Keratinocyte (primary cell): ENCODE measurements at regions not wholly inside any gene's neighbourhood (a gene's known extent, or its start where the extent isn't known, plus 50 kb on each side); places are given as distances from the start of the nearest gene placed in this dataset.

Experiments used
- DNase-seq: peaks from one replicate; pipeline ENCODE4 v3.0.0-alpha.2; 2011; ENCODE audit warnings: low read depth, missing footprints, low spot score
- FAIRE-seq: peaks from 2 replicates; lab custom pipeline; 2011; peaks lifted over from hg19 to GRCh38; lab: Jason Lieb, UNC
- H2AFZ ChIP-seq: 2 replicates; pipeline ENCODE4 v1.6.0; 2012; ENCODE audit warnings: low read length, control low read depth, inconsistent platforms; ENCODE audit not compliant: control insufficient read depth
- H3K27ac ChIP-seq: 2 replicates; pipeline ENCODE4 v1.5.1; 2011; ENCODE audit warnings: low read length; ENCODE audit not compliant: control insufficient read depth, insufficient read depth
- H3K27me3 ChIP-seq: 3 replicates; pipeline ENCODE4 v1.6.0; 2011; ENCODE audit warnings: low read length; ENCODE audit not compliant: control insufficient read depth, insufficient read depth; ENCODE audit errors: extremely low read depth
- H3K36me3 ChIP-seq, 2 experiments: 2 replicates in 1 of 2; 3 replicates in 1 of 2; pipeline ENCODE4 v1.5.1; 2011; ENCODE audit warnings: low read length in 2 of 2, mild to moderate bottlenecking in 1 of 2; ENCODE audit not compliant: control insufficient read depth in 2 of 2, insufficient read depth in 2 of 2; ENCODE audit errors: extremely low read depth in 1 of 2
- H3K4me1 ChIP-seq: 3 replicates; pipeline ENCODE4 v1.5.1; 2011; ENCODE audit warnings: low read length; ENCODE audit not compliant: control insufficient read depth, insufficient read depth; ENCODE audit errors: extremely low read depth
- H3K4me2 ChIP-seq: 3 replicates; pipeline ENCODE4 v1.6.0; 2011; ENCODE audit warnings: low read depth, low read length; ENCODE audit not compliant: control insufficient read depth, insufficient read depth; ENCODE audit errors: extremely low read depth
- H3K4me3 ChIP-seq, 3 experiments: fragments of 200-600 bp in 1 of 3; sonication (generic) in 1 of 3; 2 replicates in 2 of 3; 3 replicates in 1 of 3; pipeline ENCODE4 v1.5.1; 2011 to 2016; ENCODE audit warnings: low read length in 3 of 3, mild to moderate bottlenecking in 3 of 3, control low read depth in 2 of 3, inconsistent platforms in 1 of 3, low read depth in 1 of 3, mixed read lengths in 1 of 3, mixed run types in 1 of 3, moderate library complexity in 1 of 3; ENCODE audit not compliant: control insufficient read depth in 2 of 3, insufficient read depth in 2 of 3; ENCODE audit errors: extremely low read depth in 1 of 3
- H3K79me2 ChIP-seq: 2 replicates; pipeline ENCODE4 v1.6.0; 2012; ENCODE audit warnings: low read length; ENCODE audit not compliant: control insufficient read depth, insufficient read depth
- H3K9ac ChIP-seq: 3 replicates; pipeline ENCODE4 v1.6.0; 2011; ENCODE audit warnings: low read length; ENCODE audit not compliant: control insufficient read depth, insufficient read depth; ENCODE audit errors: extremely low read depth
- H3K9me1 ChIP-seq: 3 replicates; pipeline ENCODE4 v1.6.0; 2011; ENCODE audit warnings: low read length; ENCODE audit not compliant: control insufficient read depth, insufficient read depth; ENCODE audit errors: extremely low read depth
- H3K9me3 ChIP-seq: 2 replicates; pipeline ENCODE4 v1.5.1; 2012; ENCODE audit warnings: low read depth, low read length; ENCODE audit not compliant: control insufficient read depth
- H4K20me1 ChIP-seq: 3 replicates; pipeline ENCODE4 v1.6.0; 2011; ENCODE audit warnings: low read length; ENCODE audit not compliant: control insufficient read depth, insufficient read depth; ENCODE audit errors: extremely low read depth
- CTCF ChIP-seq, 3 experiments: IDR thresholded peaks in 1 of 3; conservative IDR thresholded peaks in 1 of 3; optimal IDR thresholded peaks in 1 of 3; 2 replicates in 2 of 3; 3 replicates in 1 of 3; pipeline versions ENCODE3 to v1.5.1; 2011; ENCODE audit warnings: low read length in 3 of 3, mild to moderate bottlenecking in 3 of 3, moderate library complexity in 2 of 3, control low read depth in 1 of 3, inconsistent platforms in 1 of 3; ENCODE audit not compliant: insufficient read depth in 2 of 3; ENCODE audit errors: extremely low read depth in 1 of 3
- EZH2 ChIP-seq: IDR thresholded peaks from one replicate; pipeline ENCODE4 v1.6.1; 2012; ENCODE audit warnings: inconsistent platforms, mild to moderate bottlenecking, low read length, moderate library complexity
- dilution Hi-C: fragments of 300-500 bp; cut with MboI; formaldehyde crosslinking; loops from one replicate; pipeline ENCODE4 v1.7.0; 2020; ENCODE audit warnings: low sequenced_read_pairs; ENCODE audit not compliant: extremely low pct_ligation_motif_present

GRCh38 chr6:134421501-134421900, 103.6 kb upstream of the SGK1 start:
- Histone ChIP-seq H4K20me1 (no peaks in the 10 kb centered on the region), H3K79me2 (no peaks in the 10 kb centered on the region), H3K9me1 (no peaks in the 10 kb centered on the region), H3K4me3 (peak overlapping the region in 1 of 3 experiments; percentile 5), H3K27me3 (no peaks in the 10 kb centered on the region), H2AFZ (peak overlapping the region; percentile 47), H3K36me3 (no peaks in the 10 kb centered on the region), H3K4me1 (peaks cover 39% of the 10 kb centered on the region), H3K9ac (peak overlapping the region; percentile 11), H3K9me3 (no peaks in the 10 kb centered on the region), H3K4me2 (peak overlapping the region; percentile 29), H3K27ac (peak overlapping the region; percentile 86)
- FAIRE-seq (no peak), DNase-seq (no peak)
- no peak for TF ChIP-seq EZH2
- no peak for TF ChIP-seq CTCF (optimal IDR thresholded peaks at IDR 0.05 in 1 of 3, IDR thresholded peaks at IDR 0.05 in 1 of 3, conservative IDR thresholded peaks at IDR 0.05 in 1 of 3; ENCODE audit: extremely low read depth in 1 of 3, insufficient read depth in 2 of 3, low read length in 3 of 3)
- dilution Hi-C loops = no loop called here

- H3K4me1 ChIP-seq = peaks cover 39% of the 10 kb centered on the region
- no peaks in the 10 kb centered on the region for H3K36me3 ChIP-seq
- no peaks in the 10 kb centered on the region for H4K20me1 ChIP-seq
- no peak overlapping the region for H2AFZ ChIP-seq
- no peaks in the 10 kb centered on the region for H3K27me3 ChIP-seq
- FAIRE-seq (peak; percentile 71), DNase-seq (no peak)
- H3K9me3 ChIP-seq = no peaks in the 10 kb centered on the region
- peak overlapping the region; percentile 29 for H3K4me2 ChIP-seq
- TF ChIP-seq EZH2 (no peak), CTCF (optimal IDR thresholded peaks at IDR 0.05 in 1 of 3, IDR thresholded peaks at IDR 0.05 in 1 of 3, conservative IDR thresholded peaks at IDR 0.05 in 1 of 3; ENCODE audit: extremely low read depth in 1 of 3, insufficient read depth in 2 of 3, low read length in 3 of 3) (no peak)
- no peak overlapping the region for H3K4me3 ChIP-seq
- H3K79me2 ChIP-seq = no peaks in the 10 kb centered on the region
- peak overlapping the region; percentile 5 for H3K9ac ChIP-seq
- H3K27ac ChIP-seq = peak overlapping the region; percentile 86
- H3K9me1 ChIP-seq = no peaks in the 10 kb centered on the region
- dilution Hi-C loops = no loop called here
Observed at GRCh38 chr6:134420614-134421181, 102.8 kb upstream of the SGK1 start.
